Hepatocyte (in vitro differentiated cells): ENCODE measurements at regions not wholly inside any gene's neighbourhood (a gene's known extent, or its start where the extent isn't known, plus 50 kb on each side); places are given as distances from the start of the nearest gene placed in this dataset.
"Not testable (repeated sequence)": the region's sequence is repeated elsewhere in the genome, so short reads cannot be mapped to it uniquely, and the experiment has no call there.

Experiments used
- DNase-seq: peaks from one replicate; pipeline ENCODE4 v3.0.0-alpha.2; 2016; ENCODE audit warnings: low spot score
- H2AFZ ChIP-seq: fragments of 200-600 bp; sonication (generic); 2 replicates; pipeline ENCODE4 v1.6.0; 2016; ENCODE audit warnings: antibody characterized with exemption, mild to moderate bottlenecking
- H3K27ac ChIP-seq: fragments of 200-600 bp; sonication (generic); 2 replicates; pipeline ENCODE4 v1.5.1; 2016; ENCODE audit warnings: mild to moderate bottlenecking
- H3K27me3 ChIP-seq: fragments of 200-600 bp; sonication (generic); 2 replicates; pipeline ENCODE4 v1.6.1; 2016
- H3K36me3 ChIP-seq: fragments of 200-600 bp; sonication (generic); replicated peaks from 2 replicates; pipeline ENCODE4 v1.5.1; 2016; ENCODE audit warnings: low read depth; ENCODE audit not compliant: insufficient read depth
- H3K4me1 ChIP-seq: fragments of 200-600 bp; sonication (generic); 2 replicates; pipeline ENCODE4 v1.5.1; 2016; ENCODE audit warnings: mild to moderate bottlenecking, moderate library complexity; ENCODE audit not compliant: insufficient read depth
- H3K4me2 ChIP-seq: fragments of 200-600 bp; sonication (generic); 2 replicates; pipeline ENCODE4 v1.6.0; 2016
- H3K4me3 ChIP-seq: fragments of 200-600 bp; sonication (generic); 2 replicates; pipeline ENCODE4 v1.5.1; 2016; ENCODE audit warnings: mild to moderate bottlenecking
- H3K79me2 ChIP-seq: fragments of 200-600 bp; sonication (generic); 2 replicates; pipeline ENCODE4 v1.6.0; 2017; ENCODE audit warnings: mild to moderate bottlenecking
- H3K9me2 ChIP-seq: fragments of 200-600 bp; sonication (generic); replicated peaks from 2 replicates; pipeline ENCODE4 v1.6.0; 2017; ENCODE audit warnings: mild to moderate bottlenecking; ENCODE audit not compliant: insufficient read depth
- H3K9me3 ChIP-seq: fragments of 200-600 bp; sonication (generic); 2 replicates; pipeline ENCODE4 v1.5.1; 2016; ENCODE audit warnings: low read depth, mild to moderate bottlenecking
- H4K20me1 ChIP-seq: fragments of 200-600 bp; sonication (generic); 2 replicates; pipeline ENCODE4 v1.6.0; 2016; ENCODE audit warnings: mild to moderate bottlenecking; ENCODE audit not compliant: insufficient read depth, poor library complexity, severe bottlenecking
- CTCF ChIP-seq: fragments of 200-600 bp; sonication (generic); IDR thresholded peaks from 2 replicates; pipeline ENCODE4 v1.5.1; 2016; ENCODE audit warnings: antibody characterized with exemption, mild to moderate bottlenecking; ENCODE audit not compliant: poor library complexity
- EZH2 ChIP-seq: fragments of 200-600 bp; sonication (generic); IDR thresholded peaks from 2 replicates; pipeline ENCODE4 v1.6.1; 2016; ENCODE audit warnings: antibody characterized with exemption, mild to moderate bottlenecking, borderline replicate concordance
- EZH2phosphoT487 ChIP-seq: fragments of 200-600 bp; sonication (generic); IDR thresholded peaks from one replicate; pipeline ENCODE4 v1.6.1; 2018; ENCODE audit warnings: antibody characterized with exemption, mild to moderate bottlenecking, low read depth, moderate library complexity; ENCODE audit not compliant: unreplicated experiment, severe bottlenecking
- WGBS: methylation state at CpG from one replicate; pipeline ENCODE4 v1.1.6; 2016; ENCODE audit warnings: low lambda C conversion rate; ENCODE audit errors: missing lambda C conversion rate; 5-methylcytosine and 5-hydroxymethylcytosine counted together

DNA sequence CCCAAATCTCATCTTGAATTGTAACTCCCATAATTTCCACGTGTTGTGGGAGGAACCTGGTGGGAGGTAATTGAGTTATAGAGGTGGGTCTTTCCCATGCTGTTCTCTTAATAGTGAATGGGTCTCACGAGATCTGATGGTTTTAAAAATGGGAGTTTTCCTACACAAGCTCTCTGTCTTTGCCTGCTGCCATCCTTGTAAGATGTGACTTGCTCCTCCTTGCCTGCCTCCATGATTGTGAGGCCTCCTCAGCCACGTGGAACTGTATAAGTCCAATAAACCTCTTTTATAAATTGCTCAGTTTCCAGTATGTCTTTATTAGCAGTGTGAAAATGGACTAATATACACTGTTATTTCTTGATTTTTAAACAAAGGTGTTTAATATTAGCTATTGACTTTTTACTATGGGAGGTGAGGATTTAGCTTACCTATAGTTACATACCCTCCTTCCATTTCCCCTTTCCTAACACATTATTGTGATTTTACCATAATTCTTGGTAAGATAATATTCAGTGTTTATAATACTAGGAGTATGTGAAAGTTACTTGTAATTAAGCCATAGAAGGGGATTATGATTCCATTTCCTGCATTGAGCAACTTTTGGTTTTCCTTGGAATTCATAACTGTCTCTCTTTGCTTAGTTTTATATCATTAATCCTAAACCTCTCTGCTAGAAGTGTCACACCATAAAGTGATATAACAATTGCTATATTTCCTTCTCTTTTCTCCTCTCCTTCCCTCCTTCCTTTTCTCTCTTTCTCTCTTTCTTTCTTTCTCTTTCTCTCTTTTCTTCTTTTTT, 151.0 kb upstream of the KRAS start:
- Histone ChIP-seq H3K4me2 (no peak overlapping the region), H3K9me2 (no peaks in the 10 kb centered on the region), H3K9me3 (no peaks in the 10 kb centered on the region), H4K20me1 (no peaks in the 10 kb centered on the region), H3K4me3 (no peak overlapping the region), H3K4me1 (no peaks in the 10 kb centered on the region), H3K27ac (no peak overlapping the region), H3K79me2 (no peaks in the 10 kb centered on the region), H2AFZ (no peak overlapping the region), H3K27me3 (no peaks in the 10 kb centered on the region), H3K36me3 (no peaks in the 10 kb centered on the region)
- DNase-seq = no peak
- TF ChIP-seq CTCF (no peak), EZH2phosphoT487 (no peak), EZH2 (no peak)
- 80% methylated on average over 3 of the region's 3 CpGs for WGBS

DNA sequence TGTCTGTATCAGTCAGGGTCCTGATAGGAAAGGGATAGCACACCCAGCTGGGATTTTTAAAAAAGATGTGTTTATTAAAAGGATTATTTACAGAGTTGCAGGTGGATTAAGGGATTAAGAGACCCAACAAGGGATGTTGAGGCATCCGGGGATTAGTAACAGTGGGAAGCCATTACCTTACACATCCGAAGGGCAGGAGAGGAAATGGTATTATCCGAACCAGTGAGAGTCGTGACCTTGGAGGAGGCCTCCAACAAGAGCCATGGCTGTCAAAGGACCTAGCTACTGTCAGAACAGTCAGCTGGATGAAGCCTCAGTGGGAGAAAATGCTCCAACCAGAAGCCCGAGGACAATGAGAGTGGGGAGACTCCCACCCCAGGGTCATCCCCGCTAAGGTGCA, 146.3 kb upstream of the KRAS start:
- no peak for DNase-seq
- TF ChIP-seq CTCF = no peak
- Histone ChIP-seq H3K4me2 (no peak overlapping the region), H3K27me3 (no peaks in the 10 kb centered on the region), H2AFZ (no peak overlapping the region), H3K4me3 (no peak overlapping the region), H3K27ac (no peak overlapping the region), H3K79me2 (no peaks in the 10 kb centered on the region), H4K20me1 (no peaks in the 10 kb centered on the region), H3K9me2 (no peaks in the 10 kb centered on the region), H3K9me3 (no peaks in the 10 kb centered on the region), H3K4me1 (no peaks in the 10 kb centered on the region), H3K36me3 (no peaks in the 10 kb centered on the region)
- 71% methylated on average over 6 of the region's 6 CpGs for WGBS

DNA sequence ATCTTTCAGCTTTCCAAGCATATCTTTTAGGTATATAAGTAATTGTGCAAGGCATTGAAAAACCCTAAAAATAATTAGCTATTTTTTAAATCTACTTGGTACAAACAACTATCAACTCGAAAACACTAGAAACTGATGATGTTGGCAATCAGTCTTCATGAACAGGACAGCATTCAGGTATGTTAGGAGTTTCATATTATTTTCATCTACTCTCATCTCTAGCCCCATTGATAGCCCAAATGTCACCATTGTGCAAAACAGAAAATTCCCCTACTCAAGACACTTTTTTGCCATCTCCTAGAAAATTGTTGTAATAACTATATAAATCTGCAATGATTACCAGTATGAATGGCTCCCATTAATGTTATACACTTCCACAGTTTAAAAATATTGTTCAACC, 144.5 kb upstream of the KRAS start:
- WGBS = 46% methylated on average over 1 of the region's 1 CpG
- Histone ChIP-seq H3K4me1 (no peaks in the 10 kb centered on the region), H3K4me2 (no peak overlapping the region), H2AFZ (no peak overlapping the region), H3K27ac (no peak overlapping the region), H3K9me2 (no peaks in the 10 kb centered on the region), H3K27me3 (no peaks in the 10 kb centered on the region), H4K20me1 (no peaks in the 10 kb centered on the region), H3K4me3 (no peak overlapping the region), H3K79me2 (no peaks in the 10 kb centered on the region), H3K36me3 (no peaks in the 10 kb centered on the region), H3K9me3 (no peaks in the 10 kb centered on the region)
- no peak for DNase-seq
- TF ChIP-seq CTCF (no peak), EZH2phosphoT487 (no peak), EZH2 (no peak)

DNA sequence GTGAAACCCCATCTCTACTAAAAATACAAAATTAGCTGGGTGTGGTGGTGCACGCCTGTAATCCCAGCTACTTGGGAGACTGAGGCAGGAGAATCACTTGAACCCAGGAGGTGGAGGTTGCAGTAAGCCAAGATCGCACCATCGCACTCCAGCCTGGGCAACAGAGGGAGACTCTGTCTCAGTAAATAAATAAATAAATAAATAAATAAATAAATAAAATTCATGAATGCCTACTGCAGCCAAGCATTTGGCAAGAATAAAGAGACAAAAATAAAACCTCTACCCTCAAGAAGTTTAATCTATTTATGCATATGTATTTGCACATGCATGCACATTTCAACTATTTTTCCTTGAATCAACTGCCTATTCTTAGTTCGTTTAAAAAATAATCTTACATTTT, 144.0 kb upstream of the KRAS start:
- not testable (repeated sequence) for H4K20me1 ChIP-seq, H2AFZ ChIP-seq, H3K79me2 ChIP-seq, DNase-seq, H3K9me2 ChIP-seq, H3K36me3 ChIP-seq, H3K9me3 ChIP-seq, H3K4me2 ChIP-seq, H3K27me3 ChIP-seq, H3K4me1 ChIP-seq, H3K27ac ChIP-seq, H3K4me3 ChIP-seq
- 71% methylated on average over 4 of the region's 4 CpGs for WGBS
